H9 (cell line): ENCODE measurements at regions not wholly inside any gene's neighbourhood (a gene's known extent, or its start where the extent isn't known, plus 50 kb on each side); places are given as distances from the start of the nearest gene placed in this dataset.

Experiments used
- DNase-seq: peaks from one replicate; pipeline ENCODE4 v3.0.0-alpha.2; 2017
- H2AFZ ChIP-seq: one replicate; pipeline ENCODE4 v1.6.1; 2013; ENCODE audit warnings: mild to moderate bottlenecking, low read length, control low read depth, moderate library complexity
- H2AK5ac ChIP-seq: 2 replicates; pipeline ENCODE4 v1.6.1; 2013; ENCODE audit warnings: low read length, control low read depth, mixed read lengths; ENCODE audit not compliant: insufficient read length
- H2BK120ac ChIP-seq: one replicate; pipeline ENCODE4 v1.6.1; 2013; ENCODE audit warnings: low read depth, mild to moderate bottlenecking, low read length, control low read depth, inconsistent platforms; ENCODE audit not compliant: poor library complexity, severe bottlenecking
- H2BK12ac ChIP-seq: 2 replicates; pipeline ENCODE4 v1.6.1; 2013; ENCODE audit warnings: low read length, control low read depth, mixed read lengths, low read depth; ENCODE audit not compliant: insufficient read length
- H2BK15ac ChIP-seq: 2 replicates; pipeline ENCODE4 v1.6.1; 2013; ENCODE audit warnings: low read depth, low read length, control low read depth
- H2BK20ac ChIP-seq: one replicate; pipeline ENCODE4 v1.6.1; 2013; ENCODE audit warnings: low read depth, mild to moderate bottlenecking, low read length, control low read depth, inconsistent platforms; ENCODE audit not compliant: poor library complexity, severe bottlenecking
- H2BK5ac ChIP-seq: 2 replicates; pipeline ENCODE4 v1.6.1; 2013; ENCODE audit warnings: low read length, control low read depth, mixed read lengths; ENCODE audit not compliant: insufficient read length
- H3K14ac ChIP-seq: 2 replicates; pipeline ENCODE4 v1.6.1; 2013; ENCODE audit warnings: low read length, control low read depth; ENCODE audit not compliant: insufficient read depth
- H3K18ac ChIP-seq: 2 replicates; pipeline ENCODE4 v1.6.1; 2013; ENCODE audit warnings: low read depth, mild to moderate bottlenecking, mixed read lengths, low read length, control low read depth; ENCODE audit not compliant: insufficient read length
- H3K23ac ChIP-seq: 2 replicates; pipeline ENCODE4 v1.6.1; 2013; ENCODE audit warnings: low read length, control low read depth, mixed read lengths, low read depth; ENCODE audit not compliant: insufficient read length
- H3K23me2 ChIP-seq: 2 replicates; pipeline ENCODE4 v1.6.1; 2013; ENCODE audit warnings: low read depth, mild to moderate bottlenecking, mixed read lengths, low read length, control low read depth; ENCODE audit not compliant: insufficient read length, poor library complexity, severe bottlenecking
- H3K27ac ChIP-seq: 2 replicates; pipeline ENCODE4 v1.5.1; 2013; ENCODE audit warnings: low read length, control low read depth, mixed read lengths, low read depth; ENCODE audit not compliant: insufficient read length
- H3K27me3 ChIP-seq: 2 replicates; pipeline ENCODE4 v1.6.1; 2013; ENCODE audit warnings: low read length, control low read depth, inconsistent platforms; ENCODE audit not compliant: insufficient read depth
- H3K4ac ChIP-seq: 2 replicates; pipeline ENCODE4 v1.6.1; 2013; ENCODE audit warnings: low read depth, mild to moderate bottlenecking, control low read depth, inconsistent platforms, low read length, moderate library complexity
- H3K4me1 ChIP-seq: 2 replicates; pipeline ENCODE4 v1.6.1; 2013; ENCODE audit warnings: low read length, control low read depth, inconsistent platforms; ENCODE audit not compliant: insufficient read depth
- H3K4me2 ChIP-seq: 2 replicates; pipeline ENCODE4 v1.6.1; 2013; ENCODE audit warnings: low read length, control low read depth, mixed read lengths; ENCODE audit not compliant: insufficient read length, insufficient read depth
- H3K56ac ChIP-seq: 2 replicates; pipeline ENCODE4 v1.6.1; 2013; ENCODE audit warnings: low read depth, mild to moderate bottlenecking, mixed read lengths, low read length, control low read depth; ENCODE audit not compliant: insufficient read length
- H3K79me1 ChIP-seq: 2 replicates; pipeline ENCODE4 v1.6.1; 2013; ENCODE audit warnings: low read depth, mild to moderate bottlenecking, moderate library complexity, low read length, control low read depth, inconsistent platforms; ENCODE audit not compliant: insufficient read depth, poor library complexity, severe bottlenecking
- H3K79me2 ChIP-seq: 2 replicates; pipeline ENCODE4 v1.6.1; 2013; ENCODE audit warnings: low read length, control low read depth, inconsistent platforms; ENCODE audit not compliant: insufficient read depth
- H3K9ac ChIP-seq: 2 replicates; pipeline ENCODE4 v1.6.1; 2013; ENCODE audit warnings: low read length, control low read depth, mixed read lengths; ENCODE audit not compliant: insufficient read length; ENCODE audit errors: extremely low read depth
- H3K9me3 ChIP-seq: one replicate; pipeline ENCODE4 v1.6.1; 2013; ENCODE audit warnings: low read depth, low read length, inconsistent platforms; ENCODE audit not compliant: control insufficient read depth
- H3T11ph ChIP-seq: one replicate; pipeline ENCODE4 v1.6.1; 2013; ENCODE audit warnings: mild to moderate bottlenecking, low read length, control low read depth, inconsistent platforms
- H4K20me1 ChIP-seq: one replicate; pipeline ENCODE4 v1.6.1; 2013; ENCODE audit not compliant: control insufficient read depth, insufficient read length, insufficient read depth
- H4K5ac ChIP-seq: 2 replicates; pipeline ENCODE4 v1.6.1; 2013; ENCODE audit warnings: low read depth, mild to moderate bottlenecking, mixed read lengths, low read length, control low read depth; ENCODE audit not compliant: insufficient read length
- H4K8ac ChIP-seq: replicated peaks from 2 replicates; pipeline ENCODE4 v1.6.1; 2013; ENCODE audit warnings: low read length, control low read depth, mixed read lengths, low read depth; ENCODE audit not compliant: insufficient read length
- H4K91ac ChIP-seq: 2 replicates; pipeline ENCODE4 v1.6.1; 2013; ENCODE audit warnings: low read depth, mild to moderate bottlenecking, moderate library complexity, mixed read lengths, low read length, control low read depth; ENCODE audit not compliant: insufficient read length
- H3K27ac Mint-ChIP-seq, 3 experiments: 2 replicates in 2 of 3; 3 replicates in 1 of 3; pipeline ENCODE4 v1.8.0; 2020 to 2021; ENCODE audit warnings: mixed read lengths in 3 of 3, mild to moderate bottlenecking in 1 of 3, moderate library complexity in 1 of 3
- H3K27me3 Mint-ChIP-seq: 2 replicates; pipeline ENCODE4 v1.8.0; 2021; ENCODE audit warnings: low read depth, mild to moderate bottlenecking, moderate library complexity, mixed read lengths
- H3K36me3 Mint-ChIP-seq, 3 experiments: 2 replicates in 2 of 3; 3 replicates in 1 of 3; pipeline ENCODE4 v1.8.0; 2020 to 2021; ENCODE audit warnings: low read depth in 3 of 3, mixed read lengths in 3 of 3; ENCODE audit not compliant: insufficient read depth in 1 of 3
- H3K4me1 Mint-ChIP-seq, 2 experiments: 2 replicates each; pipeline ENCODE4 v1.8.0; 2020; ENCODE audit warnings: mixed read lengths in 2 of 2
- H3K4me3 Mint-ChIP-seq, 2 experiments: 2 replicates in 1 of 2; 3 replicates in 1 of 2; pipeline ENCODE4 v1.8.0; 2020 to 2021; ENCODE audit warnings: mild to moderate bottlenecking in 2 of 2, mixed read lengths in 2 of 2, moderate library complexity in 1 of 2
- H3K9me3 Mint-ChIP-seq, 2 experiments: 2 replicates in 1 of 2; 3 replicates in 1 of 2; pipeline ENCODE4 v1.8.0; 2020; ENCODE audit warnings: mild to moderate bottlenecking in 2 of 2, mixed read lengths in 2 of 2, moderate library complexity in 1 of 2
- WGBS: extraction: QIAGEN DNeasy Blood & Tissue Kit; methylation state at CpG from one replicate; pipeline ENCODE4 v1.1.7; 2013; ENCODE audit warnings: missing lambda C conversion rate, low lambda C conversion rate, mixed read lengths; ENCODE audit not compliant: insufficient read length; ENCODE audit errors: extremely low coverage; 5-methylcytosine and 5-hydroxymethylcytosine counted together
- TF ChIP-seq, protein P1 (sequence below): fragments of 200-600 bp; sonication (generic); conservative IDR thresholded peaks from 3 replicates; pipeline ENCODE4 v1.8.0; 2021; ENCODE audit warnings: antibody characterized with exemption, mild to moderate bottlenecking

- no peak overlapping the region for H4K91ac ChIP-seq
- no peak overlapping the region for H2BK20ac ChIP-seq
- H3K79me2 ChIP-seq: no peaks in the 10 kb centered on the region
- H3K4me2 ChIP-seq: no peak overlapping the region
- H3T11ph ChIP-seq: no peak overlapping the region
- no peak overlapping the region for H4K5ac ChIP-seq
- no peak overlapping the region for H3K9ac ChIP-seq
- H3K79me1 ChIP-seq: no peaks in the 10 kb centered on the region
- no peak overlapping the region for H3K14ac ChIP-seq
- no peaks in the 10 kb centered on the region for H3K23me2 ChIP-seq
- H3K4me1 ChIP-seq: no peaks in the 10 kb centered on the region
- H2AFZ ChIP-seq: no peak overlapping the region
- H2AK5ac ChIP-seq: no peak overlapping the region
- no peaks in the 10 kb centered on the region for H4K20me1 ChIP-seq
- DNase-seq: no peak
- no peak overlapping the region for H2BK12ac ChIP-seq
- no peak overlapping the region for H4K8ac ChIP-seq
- Mint-ChIP-seq H3K4me1 (no peaks in the 10 kb centered on the region), H3K4me3 (no peak overlapping the region), H3K9me3 (peaks cover 4 to 5% of the 10 kb centered on the region in 2 experiments; a peak in 3 of 5 replicates), H3K36me3 (peaks cover 0 to 4% (median 0%) of the 10 kb centered on the region in 3 experiments; a peak in 1 of 7 replicates), H3K27me3 (peaks cover 1% of the 10 kb centered on the region; the same call in 1 of the 2 replicates), H3K27ac (no peak overlapping the region)
- H3K9me3 ChIP-seq: peaks cover 7% of the 10 kb centered on the region
- H3K56ac ChIP-seq: no peak overlapping the region
- H3K27me3 ChIP-seq: no peaks in the 10 kb centered on the region
- no peak overlapping the region for H3K4ac ChIP-seq
- no peak overlapping the region for H3K23ac ChIP-seq
- TF ChIP-seq, protein P1, sequence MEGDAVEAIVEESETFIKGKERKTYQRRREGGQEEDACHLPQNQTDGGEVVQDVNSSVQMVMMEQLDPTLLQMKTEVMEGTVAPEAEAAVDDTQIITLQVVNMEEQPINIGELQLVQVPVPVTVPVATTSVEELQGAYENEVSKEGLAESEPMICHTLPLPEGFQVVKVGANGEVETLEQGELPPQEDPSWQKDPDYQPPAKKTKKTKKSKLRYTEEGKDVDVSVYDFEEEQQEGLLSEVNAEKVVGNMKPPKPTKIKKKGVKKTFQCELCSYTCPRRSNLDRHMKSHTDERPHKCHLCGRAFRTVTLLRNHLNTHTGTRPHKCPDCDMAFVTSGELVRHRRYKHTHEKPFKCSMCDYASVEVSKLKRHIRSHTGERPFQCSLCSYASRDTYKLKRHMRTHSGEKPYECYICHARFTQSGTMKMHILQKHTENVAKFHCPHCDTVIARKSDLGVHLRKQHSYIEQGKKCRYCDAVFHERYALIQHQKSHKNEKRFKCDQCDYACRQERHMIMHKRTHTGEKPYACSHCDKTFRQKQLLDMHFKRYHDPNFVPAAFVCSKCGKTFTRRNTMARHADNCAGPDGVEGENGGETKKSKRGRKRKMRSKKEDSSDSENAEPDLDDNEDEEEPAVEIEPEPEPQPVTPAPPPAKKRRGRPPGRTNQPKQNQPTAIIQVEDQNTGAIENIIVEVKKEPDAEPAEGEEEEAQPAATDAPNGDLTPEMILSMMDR: no peak
- H3K27ac ChIP-seq: no peak overlapping the region
- H2BK5ac ChIP-seq: no peak overlapping the region
- H3K18ac ChIP-seq: no peak overlapping the region
- WGBS: no CpG with 5 or more reads among the region's 4 CpGs
- H2BK15ac ChIP-seq: no peak overlapping the region
- no peak overlapping the region for H2BK120ac ChIP-seq
Observed at GRCh38 chr2:67726416-67726815, 329.3 kb downstream of the ETAA1 start.
